HepG2 (cell line): ENCODE measurements at regions not wholly inside any gene's neighbourhood (a gene's known extent, or its start where the extent isn't known, plus 50 kb on each side); places are given as distances from the start of the nearest gene placed in this dataset.

Experiments used
- ATAC-seq: fragments of 200-7000 bp; cut with Tn5 transposase; 3 replicates; pipeline ENCODE4 v1.9.1; 2020; ENCODE audit warnings: mild to moderate bottlenecking, moderate library complexity
- BruUV-seq: library from RNA; stranded (reverse); fragments of 400-500 nt; replicated peaks from 2 replicates; lab custom pipeline; 2021; lab: Mats Ljungman, UMichigan
- CTCF ChIA-PET: fragments of 300-600 bp; formaldehyde crosslinking; extraction: SDS; loops from one replicate; lab custom pipeline; 2021; ENCODE audit warnings: low total read pairs, inconsistent platforms, low intra/inter-chr PET ratio; lab: Yijun Ruan, JAX
- POLR2A ChIA-PET: fragments of 350-600 bp; sonication (Branson Sonifier 250); formaldehyde crosslinking; loops from one replicate; lab custom pipeline; 2020; ENCODE audit warnings: antibody characterized with exemption, inconsistent platforms; lab: Yijun Ruan, JAX
- DNase-seq: peaks from one replicate; pipeline ENCODE4 v3.0.0-alpha.2; 2015; ENCODE audit warnings: low spot score
- FAIRE-seq: peaks from 3 replicates; lab custom pipeline; 2011; peaks lifted over from hg19 to GRCh38; lab: Jason Lieb, UNC
- H2AFZ ChIP-seq: one replicate; pipeline ENCODE4 v1.6.1; 2011; ENCODE audit warnings: low read length, inconsistent platforms
- H3K27ac ChIP-seq: fragments of 300-600 bp; 3 replicates; pipeline ENCODE4 v1.8.0; 2011; ENCODE audit warnings: mixed run types, mild to moderate bottlenecking, mixed read lengths, low read length, inconsistent platforms; ENCODE audit not compliant: insufficient read depth; ENCODE audit errors: extremely low read length
- H3K27me3 ChIP-seq, 2 experiments: fragments of 200-600 bp in 1 of 2; 2 replicates in 1 of 2; 3 replicates in 1 of 2; pipeline versions ENCODE4 v1.6.0 to v1.8.0; 2011; ENCODE audit warnings: low read length in 2 of 2, mild to moderate bottlenecking in 2 of 2, moderate library complexity in 2 of 2, inconsistent platforms in 1 of 2; ENCODE audit not compliant: insufficient read depth in 2 of 2, control insufficient read depth in 1 of 2
- H3K36me3 ChIP-seq, 2 experiments: fragments of 200-600 bp in 1 of 2; replicated peaks in 1 of 2; 2 replicates in 1 of 2; 3 replicates in 1 of 2; pipeline versions ENCODE4 v1.5.1 to v1.8.0; 2011; ENCODE audit warnings: low read length in 2 of 2, inconsistent platforms in 1 of 2; ENCODE audit not compliant: insufficient read depth in 2 of 2, control insufficient read depth in 1 of 2
- H3K4me1 ChIP-seq: 2 replicates; pipeline ENCODE4 v1.5.1; 2012; ENCODE audit warnings: low read length, inconsistent platforms; ENCODE audit not compliant: insufficient read depth
- H3K4me2 ChIP-seq: 2 replicates; pipeline ENCODE4 v1.6.0; 2011; ENCODE audit warnings: low read depth, low read length, inconsistent platforms
- H3K4me3 ChIP-seq, 3 experiments: fragments of 200-600 bp in 1 of 3; sonication (generic), shearing (Covaris generic) in 1 of 3; replicated peaks in 1 of 3; 2 replicates each; pipeline ENCODE4 v1.5.1; 2011 to 2016; ENCODE audit warnings: low read length in 3 of 3, inconsistent platforms in 2 of 3, low read depth in 2 of 3, mild to moderate bottlenecking in 2 of 3, control low read depth in 1 of 3, mixed read lengths in 1 of 3; ENCODE audit not compliant: insufficient read depth in 1 of 3
- H3K79me2 ChIP-seq: one replicate; pipeline ENCODE4 v1.6.1; 2011; ENCODE audit warnings: low read length, inconsistent platforms; ENCODE audit not compliant: insufficient read depth
- H3K9ac ChIP-seq: 2 replicates; pipeline ENCODE4 v1.6.0; 2011; ENCODE audit warnings: mild to moderate bottlenecking, low read depth, low read length, inconsistent platforms; ENCODE audit not compliant: insufficient read depth
- H3K9me3 ChIP-seq: 2 replicates; pipeline ENCODE4 v1.5.1; 2012; ENCODE audit warnings: mild to moderate bottlenecking, low read length
- H4K20me1 ChIP-seq: 2 replicates; pipeline ENCODE4 v1.6.0; 2011; ENCODE audit warnings: inconsistent platforms, mild to moderate bottlenecking, low read length, moderate library complexity; ENCODE audit not compliant: insufficient read depth
- ADNP ChIP-seq: sonication (generic); formaldehyde crosslinking; IDR thresholded peaks from 2 replicates; pipeline ENCODE4 v1.4.0; 2020; ENCODE audit warnings: missing genetic modification reagents
- BCLAF1 ChIP-seq: fragments of 450-650 bp; IDR thresholded peaks from 2 replicates; pipeline ENCODE4 v1.6.1; 2017; ENCODE audit warnings: mild to moderate bottlenecking
- FOXA1 ChIP-seq, 2 experiments: fragments of 450-650 bp in 1 of 2; sonication (generic) in 1 of 2; formaldehyde crosslinking in 1 of 2; IDR thresholded peaks; 2 replicates each; pipeline versions ENCODE4 v1.4.0 to v1.6.1; 2016 to 2020; ENCODE audit warnings: missing genetic modification reagents in 1 of 2
- HIVEP1 ChIP-seq: sonication (generic); formaldehyde crosslinking; IDR thresholded peaks from 2 replicates; pipeline ENCODE4 v1.4.0; 2020; ENCODE audit warnings: mild to moderate bottlenecking, missing genetic modification reagents
- NR0B2 ChIP-seq: sonication (generic); formaldehyde crosslinking; IDR thresholded peaks from 2 replicates; pipeline ENCODE4 v1.4.0; 2020; ENCODE audit warnings: mild to moderate bottlenecking, missing genetic modification reagents
- REL ChIP-seq: sonication (generic); formaldehyde crosslinking; conservative IDR thresholded peaks from 2 replicates; pipeline ENCODE4 v1.8.0; 2022; ENCODE audit warnings: mild to moderate bottlenecking, missing genetic modification reagents, moderate library complexity
- SKI ChIP-seq: fragments of 450-650 bp; IDR thresholded peaks from one replicate; pipeline ENCODE4 v1.6.1; 2018; ENCODE audit warnings: mild to moderate bottlenecking; ENCODE audit not compliant: partially characterized antibody
- SRF ChIP-seq: IDR thresholded peaks from 2 replicates; pipeline ENCODE4 v1.6.1; 2011; ENCODE audit warnings: mild to moderate bottlenecking, low read depth, low read length, moderate library complexity
- U2AF1 ChIP-seq: fragments of 200-400 bp; formaldehyde crosslinking; optimal IDR thresholded peaks from 2 replicates; pipeline ENCODE3; 2017; ENCODE audit warnings: mild to moderate bottlenecking, low read depth, low read length
- ZFP41 ChIP-seq: sonication (generic); formaldehyde crosslinking; IDR thresholded peaks from 2 replicates; pipeline ENCODE4 v1.4.0; 2020; ENCODE audit warnings: mild to moderate bottlenecking, missing genetic modification reagents, borderline replicate concordance
- ZNF18 ChIP-seq: sonication (generic); formaldehyde crosslinking; IDR thresholded peaks from 2 replicates; pipeline ENCODE4 v1.8.0; 2022; ENCODE audit warnings: mild to moderate bottlenecking, missing genetic modification reagents; ENCODE audit not compliant: insufficient replicate concordance
- ZNF234 ChIP-seq: sonication (generic); formaldehyde crosslinking; conservative IDR thresholded peaks from 2 replicates; pipeline ENCODE4 v1.5.1; 2020; ENCODE audit warnings: mild to moderate bottlenecking, missing genetic modification reagents
- ZNF253 ChIP-seq: sonication (generic); formaldehyde crosslinking; IDR thresholded peaks from 2 replicates; pipeline ENCODE4 v1.8.0; 2022; ENCODE audit warnings: mild to moderate bottlenecking, missing genetic modification reagents, borderline replicate concordance
- ZNF564 ChIP-seq: sonication (generic); formaldehyde crosslinking; IDR thresholded peaks from 2 replicates; pipeline ENCODE4 v1.8.1; 2023; ENCODE audit warnings: mild to moderate bottlenecking, missing genetic modification reagents
- ZNF788 ChIP-seq: sonication (generic); formaldehyde crosslinking; IDR thresholded peaks from 2 replicates; pipeline ENCODE4 v1.5.0; 2020; ENCODE audit warnings: mild to moderate bottlenecking, missing genetic modification reagents, borderline replicate concordance
- ZNF839 ChIP-seq: sonication (generic); formaldehyde crosslinking; IDR thresholded peaks from 2 replicates; pipeline ENCODE4 v1.4.0; 2020; ENCODE audit warnings: missing genetic modification reagents, mild to moderate bottlenecking, borderline replicate concordance
- WGBS: methylation state at CpG from one replicate; pipeline ENCODE4 v1.1.6; 2017; ENCODE audit warnings: low lambda C conversion rate; 5-methylcytosine and 5-hydroxymethylcytosine counted together
- in situ Hi-C: cut with HindIII; loops from 2 replicates; pipeline ENCODE4 v1.10.0; 2017; ENCODE audit warnings: low pct_unique_long_range_greater_than_20kb; ENCODE audit not compliant: extremely low pct_ligation_motif_present
- intact Hi-C: fragments of 100-400 bp; cut with micrococcal nuclease; formaldehyde crosslinking; loops from one replicate; pipeline ENCODE4 v1.10.0; 2022; ENCODE audit not compliant: unreplicated experiment
- TF ChIP-seq, protein P1 (sequence below): sonication (generic); formaldehyde crosslinking; conservative IDR thresholded peaks from 2 replicates; pipeline ENCODE4 v1.4.0; 2020; ENCODE audit warnings: missing genetic modification reagents

- H3K27ac ChIP-seq: no peak overlapping the region
- H3K4me2 ChIP-seq: no peak overlapping the region
- no peaks in the 10 kb centered on the region for H3K27me3 ChIP-seq
- H3K4me3 ChIP-seq: no peak overlapping the region
- no peak overlapping the region for H3K9ac ChIP-seq
- no peaks in the 10 kb centered on the region for H4K20me1 ChIP-seq
- H3K36me3 ChIP-seq: 0 out of 5 replicates have a peak, but pooled peaks cover 1 to 5% of the 10 kb centered on the region in 2 experiments
- BruUV-seq: no TSS peak
- intact Hi-C loops (no loop called here), in situ Hi-C loops (loop anchor here (25.0 kb wide), 1 partner anchor 633 kb away; no protein-coding TSS in a partner anchor)
- peaks cover 38% of the 10 kb centered on the region for H3K4me1 ChIP-seq
- FAIRE-seq (no peak), DNase-seq (no peak), ATAC-seq (no peak)
- H3K79me2 ChIP-seq: no peaks in the 10 kb centered on the region
- ChIA-PET CTCF (no interaction called here), POLR2A (interaction anchor here (0.9 kb wide), 1 partner anchor 67 kb away, joined by 3 read pairs; no protein-coding TSS in a partner anchor)
- no peaks in the 10 kb centered on the region for H3K9me3 ChIP-seq
- no peak for TF ChIP-seq SKI
- no peak for TF ChIP-seq ZNF839 (CRISPR knock-in tag)
- no peak for TF ChIP-seq ZNF18 (CRISPR knock-in tag)
- no peak for TF ChIP-seq HIVEP1 (CRISPR knock-in tag)
- no peak for TF ChIP-seq ZNF788
- TF ChIP-seq BCLAF1: no peak
- no peak for TF ChIP-seq ZNF234 (CRISPR knock-in tag)
- TF ChIP-seq SRF: no peak
- TF ChIP-seq FOXA1 (IDR thresholded peaks at IDR 0.05): no peak
- TF ChIP-seq FOXA1 (CRISPR knock-in tag; IDR thresholded peaks at IDR 0.05): no peak
- no peak for TF ChIP-seq ZNF253 (CRISPR knock-in tag)
- no peak for TF ChIP-seq ZNF564 (CRISPR knock-in tag)
- TF ChIP-seq, protein P1, sequence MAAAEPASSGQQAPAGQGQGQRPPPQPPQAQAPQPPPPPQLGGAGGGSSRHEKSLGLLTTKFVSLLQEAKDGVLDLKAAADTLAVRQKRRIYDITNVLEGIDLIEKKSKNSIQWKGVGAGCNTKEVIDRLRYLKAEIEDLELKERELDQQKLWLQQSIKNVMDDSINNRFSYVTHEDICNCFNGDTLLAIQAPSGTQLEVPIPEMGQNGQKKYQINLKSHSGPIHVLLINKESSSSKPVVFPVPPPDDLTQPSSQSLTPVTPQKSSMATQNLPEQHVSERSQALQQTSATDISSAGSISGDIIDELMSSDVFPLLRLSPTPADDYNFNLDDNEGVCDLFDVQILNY (CRISPR knock-in tag): no peak
- TF ChIP-seq REL (CRISPR knock-in tag): no peak
- TF ChIP-seq NR0B2 (CRISPR knock-in tag): no peak
- no peak for TF ChIP-seq ADNP (CRISPR knock-in tag)
- TF ChIP-seq ZFP41 (CRISPR knock-in tag): no peak
- no peak for TF ChIP-seq U2AF1
- WGBS: 76% methylated on average over 8 of the region's 8 CpGs
- no peak overlapping the region for H2AFZ ChIP-seq
These were observed 263.3 kb upstream of the TPM1 start for GRCh38 chr15:62779036-62779770.
